GM19463 (cell line): ENCODE measurements at regions not wholly inside any gene's neighbourhood (a gene's known extent, or its start where the extent isn't known, plus 50 kb on each side); places are given as distances from the start of the nearest gene placed in this dataset.

Experiments
- ATAC-seq: cut with Tn5 transposase; IDR thresholded peaks from one replicate; pipeline ENCODE4 v1.9.1; 2021; ENCODE audit warnings: mild to moderate bottlenecking, moderate library complexity; ENCODE audit not compliant: unreplicated experiment

DNA sequence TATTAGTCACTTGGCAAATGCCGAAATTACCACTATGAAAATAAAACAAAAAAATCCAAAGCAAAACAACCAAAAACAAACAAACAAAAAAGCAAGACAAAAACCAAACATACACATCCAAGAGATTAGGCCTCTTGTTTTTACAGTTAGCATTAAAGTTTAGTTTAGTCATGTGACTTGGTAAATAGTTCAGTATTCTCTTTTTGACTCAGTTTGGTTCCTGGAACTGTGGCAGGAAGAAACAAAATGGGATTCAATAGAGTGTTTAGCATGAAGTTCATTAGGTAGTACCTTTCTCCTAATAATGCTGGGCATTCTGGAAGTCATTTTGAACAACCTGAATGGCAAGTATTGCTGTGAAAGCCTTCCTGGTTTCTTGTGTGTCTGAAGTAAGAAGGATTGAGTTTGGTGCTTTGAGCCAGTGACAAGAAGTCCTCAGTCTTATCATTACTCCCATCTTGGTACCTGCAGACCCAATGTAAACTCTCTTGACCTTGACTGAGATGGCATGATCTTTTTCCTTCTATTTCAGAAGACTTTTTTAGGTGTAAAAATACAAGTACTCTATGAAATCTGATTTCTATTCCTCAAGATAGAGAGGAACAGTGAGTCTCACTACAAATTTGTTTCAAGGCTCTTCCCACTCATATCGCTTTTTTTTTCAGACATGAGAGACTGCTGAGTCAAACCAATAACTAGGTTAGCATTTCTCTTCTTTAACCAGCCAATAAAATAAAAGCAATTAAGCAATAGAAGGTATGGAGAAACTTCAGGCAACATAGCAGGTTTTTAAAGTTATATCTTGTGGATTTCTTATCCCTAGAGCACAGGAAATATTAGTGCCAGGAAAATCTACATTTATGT, 223.6 kb upstream of the PREP start:
- ATAC-seq: no peak

- ATAC-seq: no peak
Measured at GRCh38 chr6:105624021-105624420, 221.1 kb upstream of the PREP start.

- no peak for ATAC-seq
Measured at GRCh38 chr6:105622226-105622625, 219.3 kb upstream of the PREP start.

DNA sequence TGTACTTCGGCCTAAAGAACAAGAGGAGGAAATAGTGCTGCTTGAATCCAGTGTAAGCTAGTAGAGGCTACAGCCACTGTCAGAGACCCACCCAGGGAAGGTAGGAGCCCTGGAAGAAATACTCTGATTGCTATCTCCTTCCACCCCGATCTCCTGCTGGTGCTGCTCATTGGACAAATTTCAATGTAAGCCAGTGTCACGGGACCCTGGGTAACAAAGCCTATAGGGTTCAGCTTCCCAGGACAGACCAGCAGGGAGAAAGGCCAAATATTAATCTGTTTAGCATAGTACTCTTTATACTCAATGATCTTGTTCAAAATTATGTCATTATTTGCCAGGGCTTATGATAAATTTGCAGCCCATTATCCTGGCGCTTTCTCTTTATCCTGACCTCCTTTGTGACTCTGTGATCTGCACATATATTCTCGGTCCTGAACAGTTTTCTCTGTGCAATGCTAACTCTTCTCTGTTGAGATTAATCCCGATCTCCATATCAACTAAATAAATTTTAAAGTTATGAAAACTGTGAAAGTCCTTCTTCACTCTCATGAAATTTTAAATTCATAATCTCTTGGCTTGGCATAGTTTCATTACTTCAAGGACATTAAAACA, 218.8 kb upstream of the PREP start:
- no peak for ATAC-seq

DNA sequence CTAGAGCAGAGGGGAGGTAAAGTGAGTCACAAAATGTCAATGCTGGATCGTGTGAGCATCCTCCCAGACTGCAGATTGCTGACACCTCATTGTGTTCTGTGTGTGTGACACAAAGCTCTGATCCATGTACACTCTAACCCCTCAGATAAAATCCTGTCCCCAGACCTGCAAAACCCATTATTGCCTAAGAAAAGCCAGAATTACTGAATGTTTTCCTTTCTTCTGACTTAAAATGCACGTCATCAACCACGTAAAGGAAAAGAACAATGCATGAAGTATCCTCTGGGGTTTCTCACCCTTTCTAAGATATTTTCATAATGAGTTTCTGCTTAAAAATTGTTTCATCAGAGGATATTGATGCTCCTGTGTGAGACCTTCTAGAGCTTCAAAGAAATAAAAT, 218.0 kb upstream of the PREP start:
- ATAC-seq: no peak

DNA sequence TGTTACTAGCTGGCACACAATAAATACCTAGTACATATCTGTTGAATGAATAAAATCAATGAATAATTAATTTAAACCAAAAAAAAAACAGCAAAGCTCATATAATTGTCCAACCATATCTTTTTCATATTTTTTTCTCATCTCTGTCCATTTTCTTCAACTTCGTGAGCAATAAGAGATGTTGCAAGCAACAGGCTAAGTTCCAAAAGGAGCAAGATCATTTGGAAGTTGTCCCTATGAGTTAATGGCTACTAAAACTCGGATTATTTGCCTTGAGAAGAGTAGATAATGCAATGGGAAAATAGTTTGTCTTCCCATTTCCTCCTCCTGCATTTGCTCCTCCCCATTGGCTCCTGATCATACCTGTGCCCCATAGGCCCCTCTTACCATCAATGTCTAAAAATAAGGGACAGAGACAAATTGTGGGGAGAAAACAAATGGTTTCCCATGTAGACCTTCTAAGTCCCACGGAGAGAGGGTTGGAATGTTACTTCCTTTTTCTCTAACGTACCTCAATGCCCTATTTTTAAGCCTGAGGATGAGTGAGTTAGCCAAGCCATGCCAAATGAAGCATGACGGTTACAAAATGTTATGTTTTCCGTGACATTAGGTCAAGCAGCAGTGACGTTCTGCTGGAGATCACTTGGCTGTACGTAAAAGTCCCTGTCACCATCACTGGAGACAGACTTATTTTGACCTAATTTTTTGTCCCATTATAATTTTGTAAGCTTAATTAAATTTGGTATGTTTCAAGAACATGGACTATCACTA, 217.3 kb upstream of the PREP start:
- no peak for ATAC-seq

DNA sequence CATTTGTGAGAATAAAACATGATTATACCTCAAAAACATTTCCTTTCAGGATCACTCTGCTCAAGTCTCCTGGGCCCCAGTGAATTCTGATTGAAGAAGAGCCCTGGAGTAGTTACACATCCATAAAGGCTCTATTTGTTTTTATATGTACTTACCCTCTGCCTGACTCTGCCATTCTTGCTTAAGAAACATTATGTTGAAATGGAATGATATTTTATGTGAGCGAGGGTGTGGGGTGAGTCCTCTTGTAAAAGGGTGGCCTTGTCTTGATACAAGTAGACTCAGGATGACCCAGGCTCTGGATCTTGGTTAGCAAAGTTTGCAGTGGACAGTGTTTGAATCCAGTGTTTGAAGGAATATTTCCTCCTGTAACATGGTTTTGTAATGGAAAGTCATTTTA, 215.4 kb upstream of the PREP start:
- no peak for ATAC-seq

- no peak for ATAC-seq
Measured at GRCh38 chr6:105616521-105616920, 213.6 kb upstream of the PREP start.

- ATAC-seq: no peak
Measured at GRCh38 chr6:105611606-105612005, 208.7 kb upstream of the PREP start.

DNA sequence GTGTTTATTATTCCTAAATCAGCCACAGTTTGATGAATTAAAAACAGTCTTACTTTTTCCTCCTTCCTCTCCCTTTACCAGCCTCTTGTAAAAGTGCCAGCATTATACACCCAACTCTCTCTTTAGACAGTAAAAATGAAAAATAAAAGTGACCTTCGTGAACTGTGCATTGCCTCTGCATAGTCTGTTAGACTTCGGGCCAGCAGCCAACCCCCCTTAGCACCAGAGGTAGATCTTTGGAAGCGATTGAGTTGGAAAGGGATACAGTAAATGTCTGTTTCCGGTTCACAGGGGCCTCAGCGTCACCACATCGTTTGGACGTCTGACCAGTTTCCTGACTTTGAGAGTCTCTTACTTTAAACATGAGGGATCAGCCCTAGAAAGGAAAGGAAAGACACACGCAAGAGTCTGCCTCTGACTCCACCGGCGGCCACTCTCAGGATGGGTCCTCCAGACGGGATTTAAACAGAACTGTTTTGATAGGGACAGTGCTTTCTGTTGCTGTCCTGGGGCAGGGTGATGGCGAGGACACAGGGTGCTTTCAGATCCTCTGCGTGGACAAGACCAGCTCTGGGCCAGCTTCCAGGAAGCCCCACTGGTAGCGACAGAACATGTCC, 206.6 kb upstream of the PREP start:
- no peak for ATAC-seq

DNA sequence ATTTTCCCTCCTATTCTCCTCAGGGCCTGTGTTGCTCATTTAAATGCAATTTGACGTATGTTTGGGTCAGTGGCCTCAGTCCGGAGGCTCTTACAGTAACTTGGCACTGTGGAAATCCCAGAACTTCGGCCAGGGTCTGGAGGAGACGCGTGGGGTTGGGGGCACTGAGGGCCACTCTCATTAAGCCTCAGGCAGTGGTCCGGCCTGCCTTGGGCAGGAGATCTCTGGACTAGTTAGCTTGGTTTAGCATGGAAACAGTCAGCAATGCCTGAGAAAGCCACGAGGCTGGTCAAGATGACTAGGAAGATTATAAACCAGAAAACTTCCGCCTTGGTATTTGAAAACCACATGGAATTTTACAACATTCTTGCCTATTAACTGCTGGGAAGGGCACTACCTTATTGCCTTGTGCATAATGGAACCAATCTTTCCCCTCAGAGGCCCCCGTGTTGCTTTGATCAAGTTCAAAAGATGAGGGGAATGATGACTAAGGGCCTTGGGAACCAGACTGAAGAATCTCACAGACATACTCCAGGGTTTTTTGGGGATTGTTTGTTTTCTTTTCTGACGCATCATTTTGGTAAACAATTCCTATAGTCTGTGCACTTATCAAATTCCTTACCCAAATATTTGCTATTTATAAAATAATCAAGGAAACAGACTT, 206.0 kb upstream of the PREP start:
- ATAC-seq: no peak

- no peak for ATAC-seq
Measured at GRCh38 chr6:105607636-105608621, 205.0 kb upstream of the PREP start.

DNA sequence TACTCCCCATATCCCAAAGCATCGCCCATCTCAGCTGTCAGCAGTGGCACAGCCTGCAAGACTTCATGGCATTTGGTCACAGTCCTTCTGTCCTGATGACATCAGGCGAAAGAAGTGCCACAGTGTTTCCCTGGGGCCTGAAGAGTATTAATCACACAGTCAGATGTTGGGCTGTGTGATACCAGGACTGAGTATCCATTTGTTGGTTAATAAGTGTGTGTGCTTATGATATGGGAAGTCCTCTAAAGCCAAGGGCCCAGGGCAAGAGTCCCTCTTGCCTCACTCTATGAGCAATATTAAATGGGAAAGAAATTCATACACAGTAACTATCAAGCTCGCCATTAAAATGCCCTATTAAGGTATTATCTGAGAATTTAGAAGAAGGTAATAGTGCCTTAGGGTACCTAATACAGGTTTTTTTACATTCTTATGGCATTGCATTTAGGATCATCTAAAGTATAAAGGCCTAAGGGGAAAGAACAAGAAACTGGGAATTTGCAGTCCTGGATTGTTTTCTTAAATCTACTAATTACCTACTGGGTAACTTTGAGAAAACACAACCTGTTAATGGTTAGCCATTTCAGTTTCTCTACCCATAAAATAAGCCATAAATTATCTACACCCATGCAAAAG, 204.1 kb upstream of the PREP start:
- ATAC-seq: no peak

GRCh38 chr6:105604587-105604884, 201.7 kb upstream of the PREP start:
- no peak for ATAC-seq

GRCh38 chr6:105603788-105604586, 201.1 kb upstream of the PREP start:
- no peak for ATAC-seq

DNA sequence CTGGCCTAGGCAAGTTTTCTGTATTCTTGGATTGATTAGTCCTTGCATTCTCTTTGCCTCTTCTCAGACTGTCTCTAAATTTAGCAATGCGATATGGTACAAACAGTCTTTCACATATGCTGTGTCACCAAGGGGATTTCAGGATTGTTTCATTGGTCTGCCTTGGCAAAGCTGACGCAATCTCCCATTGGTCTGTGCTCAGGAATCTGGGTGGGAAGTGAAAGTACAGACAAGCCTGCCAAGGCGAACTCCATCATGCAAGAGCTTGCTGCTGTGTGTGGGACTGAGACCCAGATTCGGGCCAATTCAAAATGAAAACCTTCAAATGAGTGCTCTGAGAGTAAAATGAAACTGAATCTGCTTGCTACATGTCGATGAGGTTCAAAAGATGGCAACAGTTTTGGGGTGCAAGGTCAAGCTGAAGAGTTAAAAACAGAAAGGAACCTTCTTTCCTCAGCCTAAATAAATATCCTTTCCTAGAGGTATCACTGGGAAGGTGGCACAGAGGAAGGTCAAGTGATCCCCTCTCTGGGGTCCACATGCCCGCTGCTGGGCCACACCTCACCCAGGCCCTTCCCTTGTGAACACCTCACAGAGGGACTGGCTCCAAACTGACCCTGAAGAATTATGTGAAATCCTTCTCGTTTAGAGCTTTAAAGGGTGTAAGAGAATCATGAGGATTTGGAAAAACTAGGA, 198.8 kb upstream of the PREP start:
- peak; percentile 86 for ATAC-seq

DNA sequence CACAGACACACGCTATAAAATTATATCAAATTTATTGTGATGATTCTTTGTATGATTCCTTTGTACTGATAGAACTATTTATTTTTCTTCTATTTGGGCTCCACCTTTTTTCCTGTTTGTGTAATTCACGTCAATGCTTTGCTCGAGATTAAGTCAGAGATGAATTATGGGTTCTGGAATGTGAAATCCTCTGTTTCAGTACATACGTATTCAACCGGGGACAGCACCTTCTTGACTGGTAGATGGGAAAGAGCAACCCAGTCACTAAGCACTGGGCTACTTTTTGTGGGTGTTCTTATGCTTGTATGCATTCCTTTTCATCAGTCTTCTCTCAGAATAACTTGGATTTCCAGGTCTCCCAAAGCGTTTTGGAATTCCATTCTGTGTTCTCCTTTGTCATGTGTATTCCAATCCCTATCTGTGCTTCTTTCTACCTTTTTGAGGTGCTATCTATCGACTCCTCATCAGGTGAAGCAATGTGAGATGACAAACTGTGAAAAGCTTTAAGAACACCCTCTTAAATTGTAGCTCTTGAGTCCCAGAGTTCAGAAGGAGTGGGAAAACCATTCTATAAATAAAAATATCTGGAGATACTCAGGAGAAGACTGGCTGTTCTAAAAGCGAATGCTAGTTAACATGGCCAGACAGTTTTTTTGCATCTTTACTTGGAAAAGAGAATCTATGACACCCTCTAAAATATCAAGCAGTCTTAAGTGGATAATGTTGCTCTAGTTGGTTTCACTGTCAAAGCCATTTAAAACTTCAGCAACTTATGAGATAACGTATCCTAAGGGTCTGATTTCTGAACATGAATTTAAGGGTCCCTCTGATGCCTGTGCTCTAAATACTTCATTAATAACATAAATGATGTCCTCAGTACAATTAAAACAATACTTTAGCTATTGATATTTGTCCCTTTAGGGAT, 197.7 kb upstream of the PREP start:
- no peak for ATAC-seq
